Central memory CD4-positive, alpha-beta T cell (primary cell): ENCODE measurements at regions not wholly inside any gene's neighbourhood (a gene's known extent, or its start where the extent isn't known, plus 50 kb on each side); places are given as distances from the start of the nearest gene placed in this dataset.

Experiments used
- DNase-seq: peaks from one replicate; pipeline ENCODE4 v3.0.0; 2022

DNA sequence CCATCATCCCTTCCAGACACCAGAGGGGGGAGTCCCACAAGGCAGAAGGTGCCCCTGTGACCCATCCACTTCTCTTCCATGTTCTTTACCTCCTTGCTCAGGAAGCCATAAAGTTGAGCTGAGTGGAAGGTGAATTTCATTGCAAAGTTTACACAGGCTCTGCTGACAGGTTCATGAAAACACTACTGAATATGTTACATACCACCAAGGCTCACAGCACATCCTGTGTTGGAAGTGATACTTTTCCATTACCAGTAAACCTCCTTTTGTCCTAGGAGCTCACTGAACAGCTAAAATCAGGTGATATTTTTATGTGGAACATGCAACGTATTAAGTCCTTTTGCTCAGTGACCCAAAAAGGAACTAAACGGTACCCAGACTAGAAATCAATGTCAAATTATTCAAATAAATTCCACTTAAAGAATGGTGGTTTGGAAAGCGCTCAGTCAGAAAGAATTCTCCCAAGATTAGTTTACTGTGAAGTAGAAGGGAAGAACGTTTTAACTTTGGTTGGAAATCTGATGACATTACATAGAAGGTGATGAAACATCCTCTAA, 196.2 kb upstream of the NUDT4 start:
- no peak for DNase-seq

DNA sequence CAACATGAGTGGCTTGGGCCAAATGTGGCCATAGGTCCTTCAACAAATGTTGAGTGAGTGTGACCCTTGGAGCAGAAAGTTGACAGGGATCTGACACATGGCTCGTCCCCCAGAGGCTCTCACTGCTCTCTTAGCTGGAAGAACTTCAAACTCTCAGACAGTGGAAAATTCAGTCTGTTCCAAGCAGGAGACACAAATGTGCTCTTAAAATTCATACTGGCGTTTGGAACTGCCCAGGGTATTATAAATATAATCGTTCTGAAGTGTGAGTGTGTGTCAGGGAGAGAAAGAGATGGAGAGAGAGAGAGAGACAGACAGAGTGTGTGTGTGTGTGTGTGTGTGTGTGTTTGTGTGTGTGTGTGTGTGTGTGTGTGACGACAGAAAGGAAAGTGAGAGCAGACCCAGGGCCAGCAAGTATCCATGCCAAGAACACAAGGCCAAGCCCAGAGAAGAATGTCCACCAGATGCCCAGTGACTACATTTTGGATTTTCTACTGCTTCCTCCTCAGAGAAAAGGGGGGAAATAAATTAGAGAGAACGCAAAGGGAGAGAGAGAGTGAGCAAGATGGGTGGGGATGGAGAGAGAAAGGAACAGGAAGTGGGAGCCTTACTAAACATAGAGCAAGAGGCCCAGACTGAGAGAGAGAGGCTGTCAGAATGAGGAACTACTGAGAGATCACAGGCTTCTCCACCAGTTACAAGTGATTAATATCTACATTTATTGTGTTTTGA, 193.6 kb upstream of the NUDT4 start:
- no peak for DNase-seq

GRCh38 chr12:93184672-93185368, 192.9 kb upstream of the NUDT4 start:
- DNase-seq = no peak

DNA sequence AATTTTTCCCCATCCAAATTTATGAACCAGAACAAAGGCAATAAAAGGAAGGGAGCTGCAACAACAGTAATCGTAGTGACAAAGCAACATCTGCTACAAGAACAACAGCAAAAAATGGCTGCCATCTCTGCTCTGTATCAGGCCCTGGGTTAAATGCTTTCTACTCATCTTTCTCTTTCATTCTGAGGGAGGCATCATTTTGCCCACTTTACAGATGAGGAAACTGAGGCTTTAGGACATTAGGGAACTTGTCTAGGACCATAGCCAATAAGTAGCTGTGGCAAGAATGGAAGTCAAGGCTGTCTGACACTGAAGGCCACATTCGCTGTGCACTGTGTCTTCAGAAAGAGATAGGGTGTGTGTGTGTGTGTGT, 192.4 kb upstream of the NUDT4 start:
- DNase-seq = no peak

GRCh38 chr12:93186131-93186530, 191.6 kb upstream of the NUDT4 start:
- no peak for DNase-seq

- DNase-seq = no peak
Measured at GRCh38 chr12:93186621-93187020, 191.1 kb upstream of the NUDT4 start.

- no peak for DNase-seq
Measured at GRCh38 chr12:93191423-93191822, 186.3 kb upstream of the NUDT4 start.

GRCh38 chr12:93191956-93192355, 185.8 kb upstream of the NUDT4 start:
- DNase-seq = no peak

DNA sequence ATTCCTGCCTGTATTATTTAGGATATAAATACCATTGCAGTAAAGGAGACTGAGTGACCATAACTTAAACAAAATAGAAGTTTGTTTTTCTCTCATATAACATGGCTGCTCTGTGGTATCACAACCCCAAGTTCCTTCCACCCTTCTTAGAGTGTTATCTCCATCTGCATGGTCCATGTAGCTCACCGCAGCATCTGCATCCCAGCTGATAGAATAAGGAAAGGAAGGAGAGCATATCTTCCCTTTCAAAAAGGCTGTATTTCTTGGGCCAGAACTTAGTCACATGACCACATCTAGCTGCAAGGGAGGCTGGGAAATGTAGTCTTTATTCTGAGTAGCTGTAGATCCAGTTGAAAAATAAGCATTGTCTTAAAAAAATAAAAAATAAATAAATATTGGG, 184.8 kb upstream of the NUDT4 start:
- DNase-seq = no peak

- no peak for DNase-seq
Measured at GRCh38 chr12:93195511-93195910, 182.2 kb upstream of the NUDT4 start.

DNA sequence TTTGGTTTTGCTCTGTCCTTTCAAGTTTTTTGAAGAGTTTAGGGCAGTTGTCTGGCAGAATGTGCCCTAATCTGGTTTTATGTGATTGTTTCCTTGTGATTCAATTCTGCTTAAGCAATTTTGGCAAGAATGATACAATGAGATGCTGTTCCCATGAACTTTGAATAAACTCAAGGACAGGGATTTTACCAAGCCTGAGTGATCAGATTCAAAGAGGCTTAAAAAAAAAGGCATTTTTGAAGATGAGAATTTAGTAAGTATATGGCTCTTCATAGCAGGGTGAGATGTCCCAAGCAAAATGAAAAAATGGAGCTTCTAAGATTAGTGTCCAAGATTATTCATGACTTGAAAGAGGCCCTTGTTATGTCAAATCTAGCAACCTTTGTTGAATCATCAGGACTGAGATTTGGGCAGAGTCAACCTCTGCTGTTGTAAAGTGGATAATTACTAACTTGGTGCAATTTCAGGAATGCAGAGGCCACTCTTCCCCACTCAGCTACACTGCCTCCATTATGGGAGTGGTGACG, 180.6 kb upstream of the NUDT4 start:
- DNase-seq = no peak

- no peak for DNase-seq
Measured at GRCh38 chr12:93198086-93198485, 179.6 kb upstream of the NUDT4 start.

DNA sequence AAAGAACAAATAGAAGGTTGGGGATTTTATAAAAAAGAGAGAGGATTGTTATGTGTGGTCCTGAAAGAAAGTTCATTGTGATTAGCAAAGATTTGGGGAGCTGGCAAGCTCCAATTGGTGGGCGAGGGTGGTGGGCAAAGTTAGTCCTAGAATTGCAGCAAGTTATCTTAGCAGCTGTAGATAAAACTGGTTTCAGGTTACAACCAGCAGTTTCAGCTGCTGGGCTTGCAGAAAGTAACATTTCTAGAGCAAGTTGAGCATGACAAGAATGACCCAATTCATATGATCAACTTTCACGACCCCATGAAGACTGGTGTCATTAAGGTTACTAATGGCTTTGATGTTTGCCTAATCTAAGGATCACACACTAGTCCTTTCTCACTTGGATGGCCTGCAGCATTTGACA, 177.9 kb upstream of the NUDT4 start:
- no peak for DNase-seq

DNA sequence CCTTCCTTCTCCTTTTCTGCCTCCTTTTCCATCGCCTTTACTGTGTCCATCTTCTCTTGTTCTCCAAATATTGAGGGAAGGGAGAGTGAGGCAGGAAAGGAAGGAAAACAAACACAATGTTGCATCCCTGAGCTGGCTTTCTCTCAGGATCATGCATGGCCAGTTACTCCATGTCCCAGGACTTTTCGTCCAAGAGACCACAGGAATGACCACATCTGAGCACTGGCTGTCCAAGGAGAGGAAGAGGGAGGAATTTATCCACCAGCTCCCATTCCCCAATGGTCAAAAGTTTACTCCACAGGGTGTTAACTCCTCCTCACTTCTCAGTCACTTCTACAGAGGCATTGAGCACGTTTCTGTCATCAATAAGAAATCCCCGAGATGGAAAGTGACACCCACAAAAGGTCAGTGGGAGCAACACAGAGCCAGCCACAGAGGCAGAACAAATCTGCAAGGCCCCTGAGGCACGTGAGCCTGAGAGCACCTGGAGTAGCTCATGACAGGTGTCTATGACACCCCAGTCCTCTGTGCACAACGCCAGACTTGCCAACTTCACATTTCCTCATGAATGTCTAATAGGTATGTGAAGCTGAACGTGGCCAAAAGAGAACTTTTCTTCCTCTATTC, 177.3 kb upstream of the NUDT4 start:
- no peak for DNase-seq

- DNase-seq = no peak
Measured at GRCh38 chr12:93201990-93202389, 175.7 kb upstream of the NUDT4 start.

DNA sequence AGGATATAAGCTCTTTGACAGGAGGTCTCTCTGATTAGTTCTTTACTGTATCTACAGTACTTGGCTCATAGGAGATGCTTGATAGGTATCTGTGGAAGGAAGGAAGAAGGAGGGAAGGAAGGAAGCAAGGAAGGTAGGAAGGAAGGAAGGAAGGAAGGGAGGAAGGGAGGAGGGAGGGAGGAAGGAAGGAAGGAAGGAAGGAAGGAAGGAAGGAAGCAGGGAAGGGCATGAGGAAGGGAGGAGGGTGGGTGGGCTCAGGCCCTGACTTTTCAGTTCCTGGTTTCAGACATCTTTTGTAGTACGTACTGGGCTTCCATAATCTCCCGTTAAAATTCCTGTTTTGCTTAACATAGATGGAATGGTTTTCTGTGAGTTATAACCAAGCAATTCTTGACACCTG, 175.0 kb upstream of the NUDT4 start:
- DNase-seq = no peak

GRCh38 chr12:93203361-93203760, 174.4 kb upstream of the NUDT4 start:
- DNase-seq = no peak

- no peak for DNase-seq
Measured at GRCh38 chr12:93204896-93205295, 172.8 kb upstream of the NUDT4 start.

GRCh38 chr12:93205361-93205760, 172.4 kb upstream of the NUDT4 start:
- DNase-seq = no peak

DNA sequence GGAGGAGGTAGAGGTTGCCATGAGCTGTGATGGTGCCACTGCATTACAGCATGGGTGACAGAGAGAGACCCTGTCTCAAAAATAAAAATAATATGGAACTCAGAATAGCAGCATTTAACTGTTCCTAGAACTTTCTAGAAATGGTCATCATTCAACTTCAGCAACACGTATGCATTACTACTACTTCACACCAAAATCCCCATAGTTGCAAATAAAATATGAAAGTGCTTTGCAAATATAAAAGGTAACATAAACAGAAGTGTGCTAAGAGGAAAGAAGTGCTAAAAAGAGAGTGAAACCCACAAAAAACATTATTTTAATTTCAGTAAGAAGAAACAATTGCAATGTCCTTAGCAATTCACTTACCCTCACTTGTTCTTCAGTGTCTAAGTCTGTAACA, 169.7 kb upstream of the NUDT4 start:
- DNase-seq = no peak

DNA sequence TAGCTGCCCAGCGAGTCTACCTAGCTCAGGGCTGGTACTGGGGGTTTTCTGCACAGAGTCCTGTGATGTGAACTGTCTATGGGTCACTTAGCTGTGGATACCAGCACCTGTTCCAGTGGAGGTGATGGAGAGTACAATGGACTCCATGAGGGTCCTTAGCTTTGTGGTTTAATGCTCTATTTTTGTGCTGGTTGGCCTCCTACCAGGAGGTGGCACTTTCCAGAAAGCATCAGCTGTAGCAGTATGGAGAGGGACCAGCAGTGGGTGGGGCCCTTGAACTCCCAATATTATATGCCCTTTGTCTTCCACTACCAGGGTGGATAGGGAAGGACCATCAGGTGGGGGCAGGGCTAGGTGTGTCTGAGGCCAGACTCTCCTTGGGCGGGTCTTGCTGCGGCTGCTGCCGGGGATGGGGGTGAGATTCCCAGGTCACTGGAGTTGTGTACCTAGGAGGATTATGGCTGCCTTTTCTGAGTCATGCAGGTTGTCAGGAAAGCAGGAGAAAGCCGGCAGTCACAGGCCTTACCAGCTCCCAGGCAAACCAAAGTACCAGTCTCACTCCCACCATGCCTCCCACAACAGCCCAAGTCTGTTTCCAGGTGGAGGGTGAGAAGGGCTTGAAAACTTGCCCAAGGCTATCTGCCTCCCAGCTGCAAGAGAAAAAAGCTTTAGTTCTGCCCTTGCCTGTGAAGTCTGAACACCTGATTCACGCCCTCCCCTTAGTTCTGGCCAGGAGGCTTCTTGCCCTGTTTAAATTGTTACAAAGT, 163.0 kb upstream of the NUDT4 start:
- DNase-seq = no peak

- no peak for DNase-seq
Measured at GRCh38 chr12:93215290-93215678, 162.4 kb upstream of the NUDT4 start.

DNA sequence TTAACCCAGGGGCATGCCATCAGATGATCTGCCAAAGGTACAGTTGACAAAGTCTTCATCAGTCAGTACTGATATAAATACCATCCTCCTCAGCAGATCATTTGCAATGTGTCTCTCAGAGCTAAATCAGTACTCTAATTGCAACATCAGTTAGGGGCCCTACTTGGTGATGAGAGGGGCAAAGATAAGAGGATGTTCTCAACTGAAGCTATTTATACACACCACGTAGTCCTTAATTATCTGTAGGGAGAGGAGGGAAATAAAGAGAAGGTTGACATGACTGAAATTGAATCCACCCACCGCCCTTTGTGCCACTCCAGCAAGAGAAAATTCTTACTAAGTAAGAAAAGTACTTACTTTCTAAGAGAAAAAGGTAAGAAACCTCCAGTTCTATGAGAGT, 157.8 kb upstream of the NUDT4 start:
- DNase-seq = no peak
